GM23338 (cell line): ENCODE measurements at regions not wholly inside any gene's neighbourhood (a gene's known extent, or its start where the extent isn't known, plus 50 kb on each side); places are given as distances from the start of the nearest gene placed in this dataset.

ENCODE experiments used
- ATAC-seq: fragments of 200-7000 bp; cut with Tn5 transposase; 3 replicates; pipeline ENCODE4 v1.9.1; 2020
- DNase-seq: peaks from one replicate; pipeline ENCODE4 v3.0.0-alpha.2; 2015; ENCODE audit warnings: low spot score
- H2AFZ ChIP-seq: fragments of 200-600 bp; sonication (generic); 2 replicates; pipeline ENCODE4 v1.8.0; 2016; ENCODE audit warnings: antibody characterized with exemption, mild to moderate bottlenecking, moderate library complexity
- H3F3A ChIP-seq: fragments of 200-600 bp; sonication (generic); replicated peaks from 2 replicates; pipeline ENCODE4 v1.8.0; 2017; ENCODE audit warnings: antibody characterized with exemption, mixed run types, low read depth
- H3K27ac ChIP-seq: fragments of 200-600 bp; sonication (generic); 2 replicates; pipeline ENCODE4 v1.6.1; 2016; ENCODE audit warnings: low read depth
- H3K27me3 ChIP-seq: fragments of 200-600 bp; sonication (generic); 2 replicates; pipeline ENCODE4 v1.8.0; 2016; ENCODE audit warnings: mild to moderate bottlenecking, mixed run types, moderate library complexity; ENCODE audit not compliant: insufficient read depth
- H3K36me3 ChIP-seq: fragments of 200-600 bp; sonication (generic); 2 replicates; pipeline ENCODE4 v1.8.0; 2016; ENCODE audit warnings: mild to moderate bottlenecking; ENCODE audit not compliant: insufficient read depth
- H3K4me1 ChIP-seq: fragments of 200-600 bp; sonication (generic); 2 replicates; pipeline ENCODE4 v1.8.0; 2016; ENCODE audit warnings: mild to moderate bottlenecking, moderate library complexity; ENCODE audit not compliant: insufficient read depth
- H3K4me2 ChIP-seq: fragments of 200-600 bp; sonication (generic); 2 replicates; pipeline ENCODE4 v1.7.1; 2017; ENCODE audit warnings: mixed run types
- H3K4me3 ChIP-seq: fragments of 200-600 bp; sonication (generic); 2 replicates; pipeline ENCODE4 v1.6.1; 2016; ENCODE audit warnings: mixed run types
- H3K79me2 ChIP-seq: fragments of 200-600 bp; sonication (generic); replicated peaks from 2 replicates; pipeline ENCODE4 v1.8.0; 2017; ENCODE audit warnings: mild to moderate bottlenecking; ENCODE audit not compliant: insufficient read depth
- H3K9me2 ChIP-seq: fragments of 200-600 bp; sonication (generic); 2 replicates; pipeline ENCODE4 v1.8.0; 2017; ENCODE audit not compliant: insufficient read depth
- H4K20me1 ChIP-seq: fragments of 200-600 bp; sonication (generic); replicated peaks from 2 replicates; pipeline ENCODE4 v1.8.0; 2017; ENCODE audit warnings: mild to moderate bottlenecking; ENCODE audit not compliant: insufficient read depth
- H3K27ac Mint-ChIP-seq: 2 replicates; pipeline ENCODE4 v1.8.0; 2020; ENCODE audit warnings: inconsistent platforms, mild to moderate bottlenecking, moderate library complexity, mixed read lengths
- H3K27me3 Mint-ChIP-seq: 3 replicates; pipeline ENCODE4 v1.8.0; 2022; ENCODE audit warnings: low read depth, mild to moderate bottlenecking, moderate library complexity, mixed read lengths, inconsistent platforms; ENCODE audit not compliant: insufficient read depth, poor library complexity
- H3K36me3 Mint-ChIP-seq: 3 replicates; pipeline ENCODE4 v1.8.0; 2021; ENCODE audit warnings: low read depth, mild to moderate bottlenecking, inconsistent platforms, moderate library complexity, mixed read lengths
- H3K4me1 Mint-ChIP-seq: 3 replicates; pipeline ENCODE4 v1.8.0; 2020; ENCODE audit warnings: mild to moderate bottlenecking, inconsistent platforms, mixed read lengths
- H3K4me3 Mint-ChIP-seq: 3 replicates; pipeline ENCODE4 v1.8.0; 2021; ENCODE audit warnings: moderate library complexity, mild to moderate bottlenecking, inconsistent platforms, mixed read lengths
- H3K9me3 Mint-ChIP-seq: 3 replicates; pipeline ENCODE4 v1.8.0; 2020; ENCODE audit warnings: moderate library complexity, mild to moderate bottlenecking, inconsistent platforms, mixed read lengths
- CREB1 ChIP-seq: fragments of 250-450 bp; sonication (Bioruptor Pico); IDR thresholded peaks from 2 replicates; pipeline ENCODE4 v1.5.0; 2020; ENCODE audit warnings: low read depth, mild to moderate bottlenecking, moderate library complexity
- ETS1 ChIP-seq: IDR thresholded peaks from 2 replicates; pipeline ENCODE4 v1.6.1; 2016; ENCODE audit warnings: antibody characterized with exemption
- EZH2 ChIP-seq: fragments of 200-600 bp; sonication (generic); IDR thresholded peaks from one replicate; pipeline ENCODE4 v1.8.0; 2017; ENCODE audit warnings: antibody characterized with exemption, mild to moderate bottlenecking, low read depth; ENCODE audit not compliant: unreplicated experiment
- EZH2phosphoT487 ChIP-seq: fragments of 200-600 bp; sonication (generic); IDR thresholded peaks from one replicate; pipeline ENCODE4 v1.8.1; 2018; ENCODE audit warnings: antibody characterized with exemption; ENCODE audit not compliant: unreplicated experiment
- STAT1 ChIP-seq: IDR thresholded peaks from one replicate; pipeline ENCODE4 v1.6.1; 2016; ENCODE audit warnings: antibody characterized with exemption; ENCODE audit not compliant: unreplicated experiment
- ZNF114 ChIP-seq: fragments of 250-450 bp; sonication (Bioruptor Pico); IDR thresholded peaks from 2 replicates; pipeline ENCODE4 v1.5.0; 2020; ENCODE audit warnings: mild to moderate bottlenecking, moderate library complexity
- TF ChIP-seq, protein P1 (sequence below): fragments of 250-450 bp; sonication (Bioruptor Pico); IDR thresholded peaks from 2 replicates; pipeline ENCODE4 v1.5.0; 2020; ENCODE audit warnings: mild to moderate bottlenecking, moderate library complexity
- TF ChIP-seq, protein P2 (sequence below), 2 experiments: fragments of 200-600 bp in 1 of 2; sonication (generic) in 1 of 2; conservative IDR thresholded peaks; 2 replicates each; pipeline versions ENCODE4 v1.5.1 to v1.6.1; 2016 to 2017; ENCODE audit warnings: antibody characterized with exemption in 2 of 2, low read depth in 2 of 2, mild to moderate bottlenecking in 2 of 2, moderate library complexity in 1 of 2

GRCh38 chr4:180850318-180850940, 1392.8 kb upstream of the TENM3 start:
- no peak for ATAC-seq
- H3K36me3 ChIP-seq, result no peaks in the 10 kb centered on the region

GRCh38 chr4:180852738-180853137, 1390.5 kb upstream of the TENM3 start:
- H3K4me1 ChIP-seq, result peaks cover 4% of the 10 kb centered on the region; the same call in 1 of the 2 replicates
- ATAC-seq (no peak), DNase-seq (no peak)
- H3K27ac ChIP-seq, result no peak overlapping the region
- no peaks in the 10 kb centered on the region for H3K27me3 Mint-ChIP-seq
- no peaks in the 10 kb centered on the region for H4K20me1 ChIP-seq
- H2AFZ ChIP-seq, result no peak overlapping the region
- no peaks in the 10 kb centered on the region for H3K79me2 ChIP-seq
- H3K9me3 Mint-ChIP-seq, result no peaks in the 10 kb centered on the region; the same call in 2 of the 3 replicates
- no peaks in the 10 kb centered on the region for H3K27me3 ChIP-seq
- TF ChIP-seq, protein P1, sequence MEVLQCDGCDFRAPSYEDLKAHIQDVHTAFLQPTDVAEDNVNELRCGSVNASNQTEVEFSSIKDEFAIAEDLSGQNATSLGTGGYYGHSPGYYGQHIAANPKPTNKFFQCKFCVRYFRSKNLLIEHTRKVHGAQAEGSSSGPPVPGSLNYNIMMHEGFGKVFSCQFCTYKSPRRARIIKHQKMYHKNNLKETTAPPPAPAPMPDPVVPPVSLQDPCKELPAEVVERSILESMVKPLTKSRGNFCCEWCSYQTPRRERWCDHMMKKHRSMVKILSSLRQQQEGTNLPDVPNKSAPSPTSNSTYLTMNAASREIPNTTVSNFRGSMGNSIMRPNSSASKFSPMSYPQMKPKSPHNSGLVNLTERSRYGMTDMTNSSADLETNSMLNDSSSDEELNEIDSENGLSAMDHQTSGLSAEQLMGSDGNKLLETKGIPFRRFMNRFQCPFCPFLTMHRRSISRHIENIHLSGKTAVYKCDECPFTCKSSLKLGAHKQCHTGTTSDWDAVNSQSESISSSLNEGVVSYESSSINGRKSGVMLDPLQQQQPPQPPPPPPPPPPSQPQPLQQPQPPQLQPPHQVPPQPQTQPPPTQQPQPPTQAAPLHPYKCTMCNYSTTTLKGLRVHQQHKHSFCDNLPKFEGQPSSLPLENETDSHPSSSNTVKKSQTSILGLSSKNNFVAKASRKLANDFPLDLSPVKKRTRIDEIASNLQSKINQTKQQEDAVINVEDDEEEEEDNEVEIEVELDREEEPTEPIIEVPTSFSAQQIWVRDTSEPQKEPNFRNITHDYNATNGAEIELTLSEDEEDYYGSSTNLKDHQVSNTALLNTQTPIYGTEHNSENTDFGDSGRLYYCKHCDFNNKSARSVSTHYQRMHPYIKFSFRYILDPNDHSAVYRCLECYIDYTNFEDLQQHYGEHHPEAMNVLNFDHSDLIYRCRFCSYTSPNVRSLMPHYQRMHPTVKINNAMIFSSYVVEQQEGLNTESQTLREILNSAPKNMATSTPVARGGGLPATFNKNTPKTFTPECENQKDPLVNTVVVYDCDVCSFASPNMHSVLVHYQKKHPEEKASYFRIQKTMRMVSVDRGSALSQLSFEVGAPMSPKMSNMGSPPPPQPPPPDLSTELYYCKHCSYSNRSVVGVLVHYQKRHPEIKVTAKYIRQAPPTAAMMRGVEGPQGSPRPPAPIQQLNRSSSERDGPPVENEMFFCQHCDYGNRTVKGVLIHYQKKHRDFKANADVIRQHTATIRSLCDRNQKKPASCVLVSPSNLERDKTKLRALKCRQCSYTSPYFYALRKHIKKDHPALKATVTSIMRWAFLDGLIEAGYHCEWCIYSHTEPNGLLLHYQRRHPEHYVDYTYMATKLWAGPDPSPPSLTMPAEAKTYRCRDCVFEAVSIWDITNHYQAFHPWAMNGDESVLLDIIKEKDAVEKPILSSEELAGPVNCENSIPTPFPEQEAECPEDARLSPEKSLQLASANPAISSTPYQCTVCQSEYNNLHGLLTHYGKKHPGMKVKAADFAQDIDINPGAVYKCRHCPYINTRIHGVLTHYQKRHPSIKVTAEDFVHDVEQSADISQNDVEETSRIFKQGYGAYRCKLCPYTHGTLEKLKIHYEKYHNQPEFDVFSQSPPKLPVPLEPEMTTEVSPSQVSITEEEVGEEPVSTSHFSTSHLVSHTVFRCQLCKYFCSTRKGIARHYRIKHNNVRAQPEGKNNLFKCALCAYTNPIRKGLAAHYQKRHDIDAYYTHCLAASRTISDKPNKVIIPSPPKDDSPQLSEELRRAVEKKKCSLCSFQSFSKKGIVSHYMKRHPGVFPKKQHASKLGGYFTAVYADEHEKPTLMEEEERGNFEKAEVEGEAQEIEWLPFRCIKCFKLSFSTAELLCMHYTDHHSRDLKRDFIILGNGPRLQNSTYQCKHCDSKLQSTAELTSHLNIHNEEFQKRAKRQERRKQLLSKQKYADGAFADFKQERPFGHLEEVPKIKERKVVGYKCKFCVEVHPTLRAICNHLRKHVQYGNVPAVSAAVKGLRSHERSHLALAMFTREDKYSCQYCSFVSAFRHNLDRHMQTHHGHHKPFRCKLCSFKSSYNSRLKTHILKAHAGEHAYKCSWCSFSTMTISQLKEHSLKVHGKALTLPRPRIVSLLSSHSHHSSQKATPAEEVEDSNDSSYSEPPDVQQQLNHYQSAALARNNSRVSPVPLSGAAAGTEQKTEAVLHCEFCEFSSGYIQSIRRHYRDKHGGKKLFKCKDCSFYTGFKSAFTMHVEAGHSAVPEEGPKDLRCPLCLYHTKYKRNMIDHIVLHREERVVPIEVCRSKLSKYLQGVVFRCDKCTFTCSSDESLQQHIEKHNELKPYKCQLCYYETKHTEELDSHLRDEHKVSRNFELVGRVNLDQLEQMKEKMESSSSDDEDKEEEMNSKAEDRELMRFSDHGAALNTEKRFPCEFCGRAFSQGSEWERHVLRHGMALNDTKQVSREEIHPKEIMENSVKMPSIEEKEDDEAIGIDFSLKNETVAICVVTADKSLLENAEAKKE (CRISPR knock-in tag), result no peak
- TF ChIP-seq EZH2 (no peak), ETS1 (no peak), CREB1 (CRISPR knock-in tag) (no peak), EZH2phosphoT487 (no peak), ZNF114 (no peak), STAT1 (no peak)
- TF ChIP-seq, protein P2, sequence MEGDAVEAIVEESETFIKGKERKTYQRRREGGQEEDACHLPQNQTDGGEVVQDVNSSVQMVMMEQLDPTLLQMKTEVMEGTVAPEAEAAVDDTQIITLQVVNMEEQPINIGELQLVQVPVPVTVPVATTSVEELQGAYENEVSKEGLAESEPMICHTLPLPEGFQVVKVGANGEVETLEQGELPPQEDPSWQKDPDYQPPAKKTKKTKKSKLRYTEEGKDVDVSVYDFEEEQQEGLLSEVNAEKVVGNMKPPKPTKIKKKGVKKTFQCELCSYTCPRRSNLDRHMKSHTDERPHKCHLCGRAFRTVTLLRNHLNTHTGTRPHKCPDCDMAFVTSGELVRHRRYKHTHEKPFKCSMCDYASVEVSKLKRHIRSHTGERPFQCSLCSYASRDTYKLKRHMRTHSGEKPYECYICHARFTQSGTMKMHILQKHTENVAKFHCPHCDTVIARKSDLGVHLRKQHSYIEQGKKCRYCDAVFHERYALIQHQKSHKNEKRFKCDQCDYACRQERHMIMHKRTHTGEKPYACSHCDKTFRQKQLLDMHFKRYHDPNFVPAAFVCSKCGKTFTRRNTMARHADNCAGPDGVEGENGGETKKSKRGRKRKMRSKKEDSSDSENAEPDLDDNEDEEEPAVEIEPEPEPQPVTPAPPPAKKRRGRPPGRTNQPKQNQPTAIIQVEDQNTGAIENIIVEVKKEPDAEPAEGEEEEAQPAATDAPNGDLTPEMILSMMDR (conservative IDR thresholded peaks at IDR 0.05; ENCODE audit: low read depth in 2 of 2), result no peak
- no peaks in the 10 kb centered on the region for H3K9me2 ChIP-seq
- peaks cover 13% of the 10 kb centered on the region for H3K4me1 Mint-ChIP-seq
- no peak overlapping the region for H3K4me2 ChIP-seq
- H3K36me3 ChIP-seq, result no peaks in the 10 kb centered on the region
- no peak overlapping the region for H3K4me3 Mint-ChIP-seq
- H3K36me3 Mint-ChIP-seq, result peaks cover 8% of the 10 kb centered on the region; the same call in 1 of the 3 replicates
- H3F3A ChIP-seq, result no peaks in the 10 kb centered on the region
- H3K4me3 ChIP-seq, result no peak overlapping the region
- no peak overlapping the region for H3K27ac Mint-ChIP-seq

More at GRCh38 chr4:180850318-180850940, 1392.8 kb upstream of the TENM3 start:
- H3K4me3 ChIP-seq, result no peak overlapping the region
- Mint-ChIP-seq H3K4me1 (peaks cover 13% of the 10 kb centered on the region), H3K27me3 (no peaks in the 10 kb centered on the region), H3K36me3 (no peaks in the 10 kb centered on the region), H3K4me3 (no peak overlapping the region), H3K27ac (no peak overlapping the region), H3K9me3 (no peaks in the 10 kb centered on the region)
- H3K4me2 ChIP-seq, result no peak overlapping the region
- TF ChIP-seq ETS1, result no peak
- no peaks in the 10 kb centered on the region for H3K27me3 ChIP-seq
- no peak overlapping the region for H2AFZ ChIP-seq
- H3F3A ChIP-seq, result no peaks in the 10 kb centered on the region
- H3K79me2 ChIP-seq, result no peaks in the 10 kb centered on the region
- H3K27ac ChIP-seq, result no peak overlapping the region
- H4K20me1 ChIP-seq, result no peaks in the 10 kb centered on the region
- no peaks in the 10 kb centered on the region for H3K9me2 ChIP-seq
- DNase-seq, result no peak
- H3K4me1 ChIP-seq, result peaks cover 4% of the 10 kb centered on the region; the same call in 1 of the 2 replicates
